Posterior cingulate gyrus (tissue), 11 donors: ENCODE measurements at regions not wholly inside any gene's neighbourhood (a gene's known extent, or its start where the extent isn't known, plus 50 kb on each side); places are given as distances from the start of the nearest gene placed in this dataset.
"Not testable (repeated sequence)": the region's sequence is repeated elsewhere in the genome, so short reads cannot be mapped to it uniquely, and the experiment has no call there.

Experiments used
- DNase-seq, 10 donors: peaks; one replicate each; pipeline versions ENCODE4 v3.0.0 to v3.0.0-alpha.2; 2020 to 2021; ENCODE audit warnings: mixed read lengths in 3 of 10
- intact Hi-C: fragments of 100-400 bp; cut with DNase I; formaldehyde crosslinking; loops from one replicate; pipeline ENCODE4 v1.15.1; 2023

GRCh38 chr16:82317411-82318167, 147.6 kb upstream of the MPHOSPH6 start:
- no peak for DNase-seq
- intact Hi-C loops = no loop called here

GRCh38 chr16:82313754-82314153, 143.7 kb upstream of the MPHOSPH6 start:
- intact Hi-C loops = no loop called here
- no peak for DNase-seq

GRCh38 chr16:82311528-82311927, 141.5 kb upstream of the MPHOSPH6 start:
- no peak for DNase-seq
- intact Hi-C loops = no loop called here

- peak in 4 of 10 donors; percentile 5 to 68 (median 38) for DNase-seq
These were observed 132.2 kb upstream of the MPHOSPH6 start for GRCh38 chr16:82302042-82302727.

GRCh38 chr16:82301146-82301755, 131.2 kb upstream of the MPHOSPH6 start:
- DNase-seq = no peak
- intact Hi-C loops = no loop called here

More at GRCh38 chr16:82302042-82302727, 132.2 kb upstream of the MPHOSPH6 start:
- intact Hi-C loops = no loop called here

GRCh38 chr16:82300374-82300951, 130.4 kb upstream of the MPHOSPH6 start:
- DNase-seq = no peak
- intact Hi-C loops = no loop called here

GRCh38 chr16:82298472-82298871, 128.4 kb upstream of the MPHOSPH6 start:
- no peak for DNase-seq
- intact Hi-C loops = no loop called here

GRCh38 chr16:82295290-82296201, 125.5 kb upstream of the MPHOSPH6 start:
- intact Hi-C loops = no loop called here
- no peak for DNase-seq

GRCh38 chr16:82293671-82294070, 123.6 kb upstream of the MPHOSPH6 start:
- DNase-seq = no peak
- intact Hi-C loops = no loop called here

- DNase-seq = no peak
- intact Hi-C loops = no loop called here
These were observed 117.9 kb upstream of the MPHOSPH6 start for GRCh38 chr16:82287937-82288336.

- no peak for DNase-seq
- intact Hi-C loops = no loop called here
These were observed 112.6 kb upstream of the MPHOSPH6 start for GRCh38 chr16:82282662-82283061.

- DNase-seq = no peak
- intact Hi-C loops = no loop called here
These were observed 111.5 kb upstream of the MPHOSPH6 start for GRCh38 chr16:82281544-82281943.

GRCh38 chr16:82280867-82281266, 110.8 kb upstream of the MPHOSPH6 start:
- DNase-seq = no peak
- intact Hi-C loops = no loop called here

GRCh38 chr16:82275349-82275748, 105.3 kb upstream of the MPHOSPH6 start:
- intact Hi-C loops, DNase-seq: not testable (repeated sequence)

GRCh38 chr16:82271636-82272035, 101.6 kb upstream of the MPHOSPH6 start:
- no peak for DNase-seq
- intact Hi-C loops = no loop called here

- intact Hi-C loops, DNase-seq: not testable (repeated sequence)
These were observed 97.7 kb upstream of the MPHOSPH6 start for GRCh38 chr16:82267675-82268074.

GRCh38 chr16:82265809-82266208, 95.8 kb upstream of the MPHOSPH6 start:
- intact Hi-C loops = no loop called here
- DNase-seq = no peak

- intact Hi-C loops = loop anchor here (5.0 kb wide), 1 partner anchor 193 kb away; no protein-coding TSS in a partner anchor
- DNase-seq = no peak
These were observed 94.7 kb upstream of the MPHOSPH6 start for GRCh38 chr16:82264756-82265155.

GRCh38 chr16:82263521-82264143, 93.6 kb upstream of the MPHOSPH6 start:
- intact Hi-C loops = loop anchor here (1.0 to 5.0 kb wide), 3 partner anchors 81 to 317 kb away; no protein-coding TSS in a partner anchor
- DNase-seq = peak; percentile 26 to 94 (median 74)
